Left renal cortex interstitium (tissue), 4 donors: ENCODE measurements at regions not wholly inside any gene's neighbourhood (a gene's known extent, or its start where the extent isn't known, plus 50 kb on each side); places are given as distances from the start of the nearest gene placed in this dataset.

Experiments
- DNase-seq, 4 donors: peaks; one replicate each; pipeline ENCODE4 v3.0.0-alpha.2; 2013; ENCODE audit warnings: low read depth in 4 of 4, low spot score in 2 of 4, missing footprints in 1 of 4

- DNase-seq = no peak
Observed at GRCh38 chr16:50884066-50884860, 142.4 kb downstream of the CYLD start.

DNA sequence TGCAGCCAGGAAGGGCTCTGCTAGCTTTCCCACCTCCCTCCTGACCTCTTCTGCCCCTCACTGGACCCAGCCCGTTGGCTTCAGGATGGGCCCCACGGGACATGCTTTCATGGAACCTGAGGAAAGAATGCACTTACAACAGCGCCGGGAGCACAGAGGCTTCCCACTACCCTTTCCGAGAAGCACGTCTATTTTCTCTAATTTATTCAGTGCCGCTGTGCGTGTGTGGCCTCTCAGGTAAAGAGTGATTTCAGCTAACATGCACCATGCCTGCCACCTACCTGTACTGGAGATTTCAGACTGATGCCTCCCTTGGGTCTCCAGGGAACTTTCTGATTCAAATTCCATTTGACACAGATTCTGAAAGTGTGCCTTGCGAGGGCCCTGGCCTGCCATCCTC is 140.1 kb downstream of the CYLD start:
- DNase-seq = no peak

DNA sequence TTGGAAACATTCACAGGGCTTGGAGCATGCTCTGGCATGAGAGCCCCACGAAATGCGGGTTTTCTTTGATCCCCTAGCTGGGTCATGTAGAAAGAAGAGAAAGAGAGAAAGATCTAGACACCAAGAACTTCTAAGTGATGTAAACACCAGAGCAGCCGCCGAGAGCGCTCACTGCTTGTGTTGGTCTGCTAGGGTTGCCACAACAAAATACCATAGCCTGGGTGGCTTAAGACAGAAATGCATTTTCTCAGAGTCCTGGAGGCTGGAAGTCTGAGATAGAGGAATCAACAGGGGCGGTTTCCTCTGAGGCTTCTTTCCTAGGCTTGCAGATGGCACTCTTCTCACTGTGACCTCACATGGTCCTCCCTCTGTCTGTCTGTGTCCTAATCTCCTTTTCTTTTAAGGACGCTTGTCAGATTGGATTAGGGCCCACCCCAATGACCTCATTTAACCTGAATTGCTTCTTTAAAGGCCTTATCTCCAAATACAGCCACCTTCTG is 139.5 kb downstream of the CYLD start:
- no peak for DNase-seq

- DNase-seq = no peak
Observed at GRCh38 chr16:50880926-50881325, 139.0 kb downstream of the CYLD start.

GRCh38 chr16:50879873-50880695 is 138.2 kb downstream of the CYLD start:
- DNase-seq = peak in 1 of 4 donors; percentile 25

GRCh38 chr16:50878966-50879615 is 137.2 kb downstream of the CYLD start:
- DNase-seq = no peak

- DNase-seq = no peak
Observed at GRCh38 chr16:50878536-50878935, 136.7 kb downstream of the CYLD start.

- no peak for DNase-seq
Observed at GRCh38 chr16:50876263-50876662, 134.4 kb downstream of the CYLD start.

DNA sequence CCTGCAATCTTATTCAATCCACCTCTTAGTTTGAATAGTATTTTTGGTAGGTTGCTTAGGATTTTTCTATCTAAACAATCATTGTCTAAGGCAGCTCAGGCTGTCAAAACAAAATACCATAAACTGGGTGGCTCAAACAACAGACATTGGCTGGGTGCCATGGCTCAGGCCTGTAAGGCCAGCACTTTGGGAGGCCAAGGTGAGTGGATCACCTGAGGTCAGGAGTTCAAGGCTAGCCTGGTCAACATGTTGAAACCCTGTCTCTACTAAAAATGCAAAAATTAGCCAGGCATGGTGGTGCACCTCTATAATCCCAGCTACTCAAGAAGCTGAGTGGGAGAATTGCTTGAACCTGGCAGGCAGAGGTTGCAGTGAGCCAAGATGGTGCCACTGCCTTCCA is 126.7 kb downstream of the CYLD start:
- no peak for DNase-seq

DNA sequence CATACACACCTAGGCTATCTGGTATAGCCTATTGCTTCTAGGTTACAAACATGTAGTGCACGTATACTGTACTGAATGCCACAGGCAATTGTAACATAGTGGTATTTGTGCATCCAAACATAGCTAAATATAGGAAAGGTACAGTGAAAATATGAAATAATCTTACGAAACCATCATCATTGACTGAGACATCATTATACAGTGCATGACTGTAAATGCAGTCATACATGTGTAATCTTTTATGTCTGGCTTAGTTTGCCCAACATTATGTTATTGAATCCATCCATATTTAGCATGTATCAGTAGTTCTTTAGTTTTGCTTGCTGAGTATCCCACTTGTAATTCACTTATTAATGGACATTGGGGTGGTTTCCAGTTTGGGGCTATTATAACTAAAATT is 124.9 kb downstream of the CYLD start:
- DNase-seq = no peak

DNA sequence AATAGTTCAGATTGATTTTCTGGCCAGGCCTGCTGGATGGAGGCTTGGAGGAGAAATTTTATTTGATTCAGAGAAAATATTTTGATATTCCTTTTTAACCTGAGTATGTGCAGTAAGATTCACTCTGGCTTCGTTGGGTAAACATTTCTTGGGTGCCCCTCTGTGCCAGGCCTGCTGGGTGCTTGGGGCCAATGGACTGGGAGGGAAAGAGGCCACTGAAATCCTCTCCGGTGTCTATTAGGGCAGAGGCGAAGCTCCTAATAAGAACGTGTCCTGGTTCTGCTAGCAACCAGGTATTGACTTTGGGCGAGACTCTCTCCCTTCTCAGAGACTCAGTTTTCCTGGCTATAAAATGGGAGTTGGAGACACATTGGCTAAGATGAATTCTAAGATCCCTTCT is 122.5 kb downstream of the CYLD start:
- DNase-seq = no peak

GRCh38 chr16:50863644-50864144 is 121.8 kb downstream of the CYLD start:
- no peak for DNase-seq

DNA sequence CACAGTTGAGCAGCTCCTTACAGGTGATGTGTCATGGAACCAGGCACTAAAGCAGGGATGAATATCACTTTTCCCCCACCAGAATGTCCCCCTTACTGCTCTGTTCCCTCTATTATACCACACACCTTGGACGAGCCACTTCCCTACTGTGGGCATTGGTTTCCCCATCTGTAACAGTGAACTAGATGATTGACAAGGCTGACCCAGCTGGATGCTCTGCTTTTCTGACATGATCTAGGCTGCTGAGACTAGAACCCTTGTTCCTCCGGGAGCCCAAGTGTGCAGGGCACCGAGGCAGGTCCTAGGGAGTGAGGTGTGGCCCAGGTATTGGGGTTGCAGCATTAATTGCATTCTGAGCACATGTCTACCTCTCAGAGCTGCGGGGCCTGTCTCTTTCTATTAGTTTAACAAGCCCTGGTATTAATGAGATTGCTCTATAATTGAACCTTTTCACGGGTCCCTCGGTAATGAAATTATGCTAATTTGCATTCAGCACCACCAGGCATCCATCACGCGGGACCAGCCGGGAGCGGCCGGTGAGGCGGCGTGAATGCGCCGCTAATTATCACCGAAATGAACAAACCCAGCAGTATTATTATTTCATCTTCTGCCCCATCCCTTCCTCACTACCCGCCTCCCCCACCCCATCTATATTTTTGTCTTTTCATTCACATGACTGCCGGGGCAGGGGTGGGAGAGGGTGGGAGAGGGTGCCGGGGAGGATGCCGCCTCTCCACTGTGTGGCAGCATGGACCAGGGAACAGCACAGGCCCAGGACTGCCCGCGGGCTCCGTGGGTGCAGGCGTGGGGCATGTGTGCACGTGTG is 121.1 kb downstream of the CYLD start:
- no peak for DNase-seq

GRCh38 chr16:50861970-50862411 is 120.1 kb downstream of the CYLD start:
- no peak for DNase-seq

DNA sequence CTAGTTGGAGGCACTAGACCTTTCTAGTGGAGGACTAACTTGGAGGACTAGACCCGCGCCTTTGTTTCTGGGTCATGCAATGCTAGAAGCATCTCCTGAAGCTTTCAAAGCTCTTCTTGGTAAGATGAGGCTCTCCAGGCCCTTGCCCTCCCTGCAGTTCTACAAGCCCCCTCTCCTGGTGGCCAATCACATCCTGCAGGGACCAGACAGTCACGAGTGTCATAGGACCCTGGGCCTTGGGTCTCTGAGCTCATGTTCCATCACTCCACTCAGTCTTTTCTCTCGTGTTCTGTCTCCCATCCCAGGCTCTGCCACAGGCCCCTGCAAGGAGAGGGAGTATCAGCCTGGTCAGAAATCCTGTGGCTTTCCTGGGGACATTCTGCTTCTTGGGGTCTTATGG is 119.6 kb downstream of the CYLD start:
- no peak for DNase-seq

- DNase-seq = no peak
Observed at GRCh38 chr16:50859628-50860360, 117.9 kb downstream of the CYLD start.

DNA sequence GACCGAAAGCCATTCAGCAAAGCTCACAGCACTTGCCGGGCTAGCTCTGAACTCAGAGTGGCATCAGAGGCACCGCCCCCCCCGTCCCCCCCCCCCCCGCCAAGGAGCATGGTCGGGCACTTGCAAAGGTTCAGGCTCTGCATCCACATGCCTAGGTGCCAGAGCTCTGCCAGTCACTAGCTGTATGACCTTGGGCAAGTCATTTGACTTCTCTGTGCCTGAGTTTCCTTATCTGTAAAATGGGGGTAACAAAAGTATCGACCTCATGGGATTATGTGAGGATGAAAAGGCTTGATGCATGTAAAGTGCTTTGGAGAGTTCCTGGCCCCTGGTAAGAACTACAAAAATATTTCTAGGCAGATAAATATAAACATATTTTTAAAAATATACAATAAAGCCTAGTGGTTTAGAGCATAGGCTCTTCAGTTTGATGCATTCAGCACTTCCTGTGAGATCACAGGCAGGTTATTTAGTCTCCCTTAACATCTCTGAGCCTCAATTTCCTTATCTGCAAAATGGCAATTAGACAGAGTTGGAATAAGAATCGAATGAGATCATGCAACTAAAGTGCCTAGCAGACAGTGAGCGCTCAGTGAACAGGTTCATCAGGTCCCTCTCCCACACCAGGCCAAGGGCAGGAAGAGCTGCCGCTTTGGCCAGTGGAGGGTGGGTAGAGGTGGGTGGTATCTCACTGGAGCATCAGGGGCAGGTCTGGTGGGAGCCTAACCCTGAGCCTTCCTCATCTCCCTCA is 117.2 kb downstream of the CYLD start:
- DNase-seq = no peak

GRCh38 chr16:50858376-50858775 is 116.5 kb downstream of the CYLD start:
- no peak for DNase-seq

- no peak for DNase-seq
Observed at GRCh38 chr16:50857881-50858280, 116.0 kb downstream of the CYLD start.
